ENCODE measurements at regions not wholly inside any gene's neighbourhood (a gene's known extent, or its start where the extent isn't known, plus 50 kb on each side); places are given as distances from the start of the nearest gene placed in this dataset.

- Mint-ChIP-seq H3K9me3 (peaks cover 12% of the 10 kb centered on the region), H3K4me1 (ENCODE audit: unreplicated experiment) (no peaks in the 10 kb centered on the region), H3K36me3 (peaks cover 6% of the 10 kb centered on the region), H3K27ac (no peak overlapping the region), H3K4me3 (no peak overlapping the region), H3K27me3 (no peaks in the 10 kb centered on the region)
- TF ChIP-seq CTCF (conservative IDR thresholded peaks at IDR 0.05) = no peak
- no peak for DNase-seq (ENCODE audit: extremely low spot score, unreplicated experiment)
Measured at GRCh38 chr2:213202011-213202410, 50.6 kb upstream of the IKZF2 start.

- H3K27me3 Mint-ChIP-seq = no peaks in the 10 kb centered on the region
- DNase-seq (ENCODE audit: extremely low spot score, unreplicated experiment) = no peak
- no peak for TF ChIP-seq CTCF (conservative IDR thresholded peaks at IDR 0.05)
- no peak overlapping the region for H3K4me3 Mint-ChIP-seq
- H3K27ac Mint-ChIP-seq = no peak overlapping the region
- no peaks in the 10 kb centered on the region for H3K36me3 Mint-ChIP-seq
- H3K9me3 Mint-ChIP-seq = no peaks in the 10 kb centered on the region
- H3K4me1 Mint-ChIP-seq (ENCODE audit: unreplicated experiment) = no peaks in the 10 kb centered on the region
Measured at GRCh38 chr2:213205944-213206343, 54.5 kb upstream of the IKZF2 start.

- Mint-ChIP-seq H3K4me1 (ENCODE audit: unreplicated experiment) (no peaks in the 10 kb centered on the region), H3K36me3 (no peaks in the 10 kb centered on the region), H3K4me3 (no peak overlapping the region), H3K27ac (no peak overlapping the region), H3K27me3 (no peaks in the 10 kb centered on the region), H3K9me3 (no peaks in the 10 kb centered on the region)
- TF ChIP-seq CTCF (conservative IDR thresholded peaks at IDR 0.05) = no peak
- no peak for DNase-seq (ENCODE audit: extremely low spot score, unreplicated experiment)
Measured at GRCh38 chr2:213213186-213213585, 61.8 kb upstream of the IKZF2 start.

- H3K4me1 Mint-ChIP-seq (ENCODE audit: unreplicated experiment) = no peaks in the 10 kb centered on the region
- no peak overlapping the region for H3K27ac Mint-ChIP-seq
- DNase-seq (ENCODE audit: extremely low spot score, unreplicated experiment) = no peak
- H3K27me3 Mint-ChIP-seq = no peaks in the 10 kb centered on the region
- no peaks in the 10 kb centered on the region for H3K36me3 Mint-ChIP-seq
- no peak overlapping the region for H3K4me3 Mint-ChIP-seq
- H3K9me3 Mint-ChIP-seq = no peaks in the 10 kb centered on the region
- no peak for TF ChIP-seq CTCF (conservative IDR thresholded peaks at IDR 0.05)
Measured at GRCh38 chr2:213214209-213214608, 62.8 kb upstream of the IKZF2 start.

- no peak for TF ChIP-seq CTCF (conservative IDR thresholded peaks at IDR 0.05)
- no peaks in the 10 kb centered on the region for H3K36me3 Mint-ChIP-seq
- H3K4me3 Mint-ChIP-seq = peak overlapping the region; percentile 65
- H3K27me3 Mint-ChIP-seq = no peaks in the 10 kb centered on the region
- DNase-seq (ENCODE audit: extremely low spot score, unreplicated experiment) = no peak
- no peaks in the 10 kb centered on the region for H3K4me1 Mint-ChIP-seq (ENCODE audit: unreplicated experiment)
- H3K27ac Mint-ChIP-seq = peak overlapping the region; percentile 85
- no peaks in the 10 kb centered on the region for H3K9me3 Mint-ChIP-seq
Measured at GRCh38 chr2:213216461-213216860, 65.0 kb upstream of the IKZF2 start.

- no peaks in the 10 kb centered on the region for H3K36me3 Mint-ChIP-seq
- H3K27me3 Mint-ChIP-seq = no peaks in the 10 kb centered on the region
- H3K27ac Mint-ChIP-seq = no peak overlapping the region
- H3K9me3 Mint-ChIP-seq = peaks cover 6% of the 10 kb centered on the region
- no peak for DNase-seq (ENCODE audit: extremely low spot score, unreplicated experiment)
- H3K4me3 Mint-ChIP-seq = no peak overlapping the region
- no peak for TF ChIP-seq CTCF (conservative IDR thresholded peaks at IDR 0.05)
- peaks cover 6% of the 10 kb centered on the region for H3K4me1 Mint-ChIP-seq (ENCODE audit: unreplicated experiment)
Measured at GRCh38 chr2:213219816-213220215, 64.4 kb upstream of the SPAG16 start.
